ENCODE measurements at regions not wholly inside any gene's neighbourhood (a gene's known extent, or its start where the extent isn't known, plus 50 kb on each side); places are given as distances from the start of the nearest gene placed in this dataset.

GRCh38 chr3:144629381-144629780 lies 657.8 kb downstream of the DIPK2A start:
- DNase-seq (ENCODE audit: extremely low spot score) = no peak
- no peak for TF ChIP-seq ZNF384 (IDR thresholded peaks at IDR 0.05)
- no peak for TF ChIP-seq TARDBP (IDR thresholded peaks at IDR 0.05)
- no peak for TF ChIP-seq FOXA1 (IDR thresholded peaks at IDR 0.05)
- TF ChIP-seq SP1 (IDR thresholded peaks at IDR 0.05) = no peak
- TF ChIP-seq ARNT (IDR thresholded peaks at IDR 0.05) = no peak
- ChIA-PET POLR2A (no interaction called here), CTCF (no interaction called here)

GRCh38 chr3:144636833-144637232 lies 665.2 kb downstream of the DIPK2A start:
- POLR2A ChIA-PET = no interaction called here
- CTCF ChIA-PET = interaction anchor here (0.5 to 0.9 kb wide), 2 partner anchors 8 to 954 kb away, joined by 3 read pairs; no protein-coding TSS in a partner anchor
- no peak for TF ChIP-seq CTBP1 (IDR thresholded peaks at IDR 0.05; ENCODE audit: borderline replicate concordance)
- TF ChIP-seq L3MBTL2 (conservative IDR thresholded peaks at IDR 0.05) = no peak
- no peak for TF ChIP-seq HDGF (IDR thresholded peaks at IDR 0.05; ENCODE audit: borderline replicate concordance)
- no peak for TF ChIP-seq ARNT (IDR thresholded peaks at IDR 0.05)
- no peak for TF ChIP-seq SP1 (IDR thresholded peaks at IDR 0.05)
- no peak for TF ChIP-seq ZNF384 (IDR thresholded peaks at IDR 0.05)
- TF ChIP-seq FOXK2 (IDR thresholded peaks at IDR 0.05) = no peak
- no peak for TF ChIP-seq TARDBP (IDR thresholded peaks at IDR 0.05)
- TF ChIP-seq PKNOX1 (IDR thresholded peaks at IDR 0.05) = no peak
- no peak for TF ChIP-seq ELF4 (IDR thresholded peaks at IDR 0.05)
- no peak for TF ChIP-seq SUZ12 (IDR thresholded peaks at IDR 0.05)
- no peak for TF ChIP-seq FOXA1 (IDR thresholded peaks at IDR 0.05)
- TF ChIP-seq BHLHE40 (IDR thresholded peaks at IDR 0.05; ENCODE audit: borderline replicate concordance) = no peak
- no peak for TF ChIP-seq FOXM1 (IDR thresholded peaks at IDR 0.05; ENCODE audit: borderline replicate concordance)
- no peak for TF ChIP-seq NFRKB (IDR thresholded peaks at IDR 0.05)
- no peak for TF ChIP-seq LEF1 (IDR thresholded peaks at IDR 0.05; ENCODE audit: borderline replicate concordance)
- peak; percentile 31 for DNase-seq (ENCODE audit: extremely low spot score)

GRCh38 chr3:144638009-144638408 lies 666.4 kb downstream of the DIPK2A start:
- ChIA-PET POLR2A (no interaction called here), CTCF (no interaction called here)
- DNase-seq (ENCODE audit: extremely low spot score) = no peak
- TF ChIP-seq NFRKB (IDR thresholded peaks at IDR 0.05) = no peak

- DNase-seq (ENCODE audit: extremely low spot score) = no peak
- POLR2A ChIA-PET = no interaction called here
- CTCF ChIA-PET = no interaction called here
- no peak for TF ChIP-seq FOXM1 (IDR thresholded peaks at IDR 0.05; ENCODE audit: borderline replicate concordance)
- no peak for TF ChIP-seq FOXA1 (IDR thresholded peaks at IDR 0.05)
- TF ChIP-seq SUZ12 (IDR thresholded peaks at IDR 0.05) = no peak
- TF ChIP-seq ZNF384 (IDR thresholded peaks at IDR 0.05) = no peak
- TF ChIP-seq FOXK2 (IDR thresholded peaks at IDR 0.05) = no peak
- no peak for TF ChIP-seq TARDBP (IDR thresholded peaks at IDR 0.05)
- TF ChIP-seq HDGF (IDR thresholded peaks at IDR 0.05; ENCODE audit: borderline replicate concordance) = no peak
- TF ChIP-seq LEF1 (IDR thresholded peaks at IDR 0.05; ENCODE audit: borderline replicate concordance) = no peak
Observed at GRCh38 chr3:144643771-144644198, 672.2 kb downstream of the DIPK2A start.

- no peak for TF ChIP-seq ELF4 (IDR thresholded peaks at IDR 0.05)
- TF ChIP-seq SP1 (IDR thresholded peaks at IDR 0.05) = no peak
- TF ChIP-seq FOXA1 (IDR thresholded peaks at IDR 0.05) = no peak
- no peak for TF ChIP-seq BHLHE40 (IDR thresholded peaks at IDR 0.05; ENCODE audit: borderline replicate concordance)
- no peak for TF ChIP-seq L3MBTL2 (conservative IDR thresholded peaks at IDR 0.05)
- TF ChIP-seq PKNOX1 (IDR thresholded peaks at IDR 0.05) = no peak
- no peak for TF ChIP-seq HDGF (IDR thresholded peaks at IDR 0.05; ENCODE audit: borderline replicate concordance)
- TF ChIP-seq FOXK2 (IDR thresholded peaks at IDR 0.05) = no peak
- TF ChIP-seq CTBP1 (IDR thresholded peaks at IDR 0.05; ENCODE audit: borderline replicate concordance) = no peak
- TF ChIP-seq ZNF384 (IDR thresholded peaks at IDR 0.05) = no peak
- TF ChIP-seq ARNT (IDR thresholded peaks at IDR 0.05) = no peak
- no peak for TF ChIP-seq SUZ12 (IDR thresholded peaks at IDR 0.05)
- no peak for TF ChIP-seq TARDBP (IDR thresholded peaks at IDR 0.05)
- no peak for TF ChIP-seq LEF1 (IDR thresholded peaks at IDR 0.05; ENCODE audit: borderline replicate concordance)
- TF ChIP-seq FOXM1 (IDR thresholded peaks at IDR 0.05; ENCODE audit: borderline replicate concordance) = no peak
- TF ChIP-seq NFRKB (IDR thresholded peaks at IDR 0.05) = no peak
- DNase-seq (ENCODE audit: extremely low spot score) = no peak
- ChIA-PET POLR2A (no interaction called here), CTCF (no interaction called here)
Observed at GRCh38 chr3:144645300-144645699, 673.7 kb downstream of the DIPK2A start.

- POLR2A ChIA-PET = no interaction called here
- TF ChIP-seq ARNT (IDR thresholded peaks at IDR 0.05) (no peak), HDGF (IDR thresholded peaks at IDR 0.05; ENCODE audit: borderline replicate concordance) (no peak), LEF1 (IDR thresholded peaks at IDR 0.05; ENCODE audit: borderline replicate concordance) (no peak), SP1 (IDR thresholded peaks at IDR 0.05) (no peak), CTBP1 (IDR thresholded peaks at IDR 0.05; ENCODE audit: borderline replicate concordance) (no peak), FOXA1 (IDR thresholded peaks at IDR 0.05) (no peak), NFRKB (IDR thresholded peaks at IDR 0.05) (no peak), FOXK2 (IDR thresholded peaks at IDR 0.05) (no peak), TARDBP (IDR thresholded peaks at IDR 0.05) (no peak), SUZ12 (IDR thresholded peaks at IDR 0.05) (no peak), ZNF384 (IDR thresholded peaks at IDR 0.05) (no peak), BHLHE40 (IDR thresholded peaks at IDR 0.05; ENCODE audit: borderline replicate concordance) (no peak), PKNOX1 (IDR thresholded peaks at IDR 0.05) (no peak), FOXM1 (IDR thresholded peaks at IDR 0.05; ENCODE audit: borderline replicate concordance) (no peak), L3MBTL2 (conservative IDR thresholded peaks at IDR 0.05) (no peak)
- CTCF ChIA-PET = interaction anchor here (0.8 kb wide), 1 partner anchor 10 kb away, joined by 4 read pairs; no protein-coding TSS in a partner anchor
- DNase-seq (ENCODE audit: extremely low spot score) = no peak
Observed at GRCh38 chr3:144650380-144650779, 678.8 kb downstream of the DIPK2A start.
